HUDEP-2 (cell line): ENCODE measurements at regions not wholly inside any gene's neighbourhood (a gene's known extent, or its start where the extent isn't known, plus 50 kb on each side); places are given as distances from the start of the nearest gene placed in this dataset.

Source experiments
- DNase-seq, 76 experiments: peaks; one replicate each; lab custom pipeline; 2025; ENCODE audit not compliant: unreplicated experiment in 76 of 76; lab: John Stamatoyannopoulos, UW

DNA sequence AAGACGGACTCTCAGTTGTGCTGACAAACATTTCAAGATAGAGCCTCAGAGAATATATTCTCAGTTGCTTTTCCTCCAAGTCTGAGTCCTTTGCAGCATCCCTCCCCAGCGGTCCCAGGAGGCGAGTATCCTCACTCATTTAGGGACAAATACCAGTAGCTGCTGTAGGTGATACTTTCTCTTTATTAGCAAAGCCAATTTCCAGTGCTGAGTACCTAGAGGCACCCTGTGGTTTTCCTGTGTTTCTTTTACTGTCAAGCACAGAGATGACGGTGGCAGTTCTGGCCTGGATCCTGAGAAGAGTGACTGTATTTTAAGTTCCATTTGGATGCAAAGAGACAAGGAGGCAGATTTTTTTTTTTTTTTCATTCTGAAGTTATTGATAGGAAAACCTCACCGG, 1058.4 kb downstream of the SORCS3 start:
- no peak for DNase-seq

DNA sequence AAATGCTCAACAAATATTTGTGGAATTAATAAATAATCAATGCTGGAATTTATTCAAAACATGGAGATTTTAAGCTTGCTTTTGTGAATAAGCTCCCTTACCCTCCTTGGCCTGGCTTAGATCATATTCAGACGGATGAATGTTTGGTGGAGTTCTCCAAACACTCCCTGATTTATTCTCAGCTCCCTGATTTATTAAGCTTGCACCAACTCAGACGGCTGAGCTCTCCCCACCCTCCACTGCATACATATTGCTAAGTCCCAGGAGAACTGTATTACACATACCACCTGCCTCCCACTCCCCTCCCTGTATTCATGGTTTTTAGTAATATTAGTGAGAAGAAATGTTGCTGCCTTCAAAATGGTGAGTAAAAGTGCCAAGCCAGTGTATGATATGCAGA, 1057.5 kb downstream of the SORCS3 start:
- DNase-seq = no peak

DNA sequence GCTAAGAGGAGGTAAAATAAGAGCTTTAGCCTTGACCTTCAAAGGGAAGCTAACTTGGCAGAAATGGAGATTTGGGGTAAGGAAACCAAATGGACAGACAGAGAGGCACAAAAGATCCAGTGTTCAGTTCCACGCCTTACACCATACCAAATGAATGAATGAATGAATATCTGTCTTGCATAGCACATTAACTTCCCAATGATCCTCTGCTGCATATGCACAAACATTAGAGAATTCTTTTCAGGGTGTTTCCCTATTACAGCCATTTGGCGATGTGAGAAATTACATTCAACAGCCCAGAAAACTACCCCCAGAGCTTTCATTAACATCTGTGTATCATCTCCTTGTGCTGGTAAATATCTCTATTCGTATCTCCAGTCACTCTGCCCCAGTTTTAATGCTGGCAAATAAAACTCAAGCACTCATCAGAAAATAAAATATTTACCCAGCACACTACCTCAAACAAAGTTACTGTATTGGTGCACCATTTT, 1056.2 kb downstream of the SORCS3 start:
- DNase-seq = no peak

DNA sequence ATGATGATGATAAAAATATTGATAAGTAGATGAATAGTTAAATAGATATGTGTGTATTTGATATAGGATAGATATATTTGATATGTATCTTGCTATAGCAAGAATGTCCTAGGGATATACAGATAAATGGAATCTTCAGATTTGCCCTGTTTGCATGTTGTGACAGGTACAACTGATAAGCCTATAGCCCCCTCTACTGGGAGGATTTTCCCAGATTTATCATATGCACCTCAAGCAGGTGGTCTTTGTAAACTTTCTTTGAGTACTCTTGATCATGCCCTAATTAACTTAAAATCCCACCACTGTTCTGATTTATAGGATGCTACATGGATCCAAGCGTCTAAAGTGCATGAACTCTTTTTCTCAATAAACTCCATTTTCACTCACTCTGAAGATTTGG, 1050.7 kb downstream of the SORCS3 start:
- no peak for DNase-seq

DNA sequence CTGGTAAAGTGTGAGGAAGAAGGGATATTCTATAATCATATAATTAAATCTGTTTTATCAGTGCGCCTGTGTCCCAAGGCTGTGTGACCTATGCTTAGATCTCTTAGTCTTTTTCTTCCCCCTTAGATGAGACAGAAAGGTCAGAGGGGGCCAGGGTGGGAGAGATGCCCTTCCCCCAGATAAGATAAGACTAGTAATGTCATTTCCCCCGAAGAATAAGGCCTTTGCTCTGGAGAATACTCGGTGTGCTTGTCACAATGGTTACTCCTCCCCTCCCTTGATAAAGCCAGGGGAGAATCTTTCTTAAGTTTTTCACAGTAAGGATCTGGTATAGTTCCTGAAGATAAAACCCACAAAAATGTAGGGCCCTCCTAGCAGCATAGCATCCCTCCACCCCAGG, 1041.8 kb downstream of the SORCS3 start:
- no peak for DNase-seq

DNA sequence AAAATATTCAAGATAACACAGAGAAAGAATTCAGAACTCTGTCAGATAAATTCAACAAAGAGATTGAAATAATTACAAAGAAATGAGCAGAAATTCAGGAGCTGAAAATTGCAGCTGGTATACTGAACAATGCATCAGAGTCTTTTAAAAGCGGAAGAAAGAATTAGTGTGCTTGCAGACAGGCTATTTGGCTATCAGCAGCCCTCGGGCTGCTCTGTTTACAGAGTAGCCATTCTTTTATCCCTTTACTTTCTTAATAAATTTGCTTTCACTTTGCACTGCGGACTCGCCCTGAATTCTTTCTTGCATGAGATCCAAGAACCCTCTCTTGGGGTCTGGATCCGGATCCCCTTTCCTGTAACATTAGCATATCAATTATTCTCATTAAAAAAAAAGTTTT, 1040.0 kb downstream of the SORCS3 start:
- no peak for DNase-seq

DNA sequence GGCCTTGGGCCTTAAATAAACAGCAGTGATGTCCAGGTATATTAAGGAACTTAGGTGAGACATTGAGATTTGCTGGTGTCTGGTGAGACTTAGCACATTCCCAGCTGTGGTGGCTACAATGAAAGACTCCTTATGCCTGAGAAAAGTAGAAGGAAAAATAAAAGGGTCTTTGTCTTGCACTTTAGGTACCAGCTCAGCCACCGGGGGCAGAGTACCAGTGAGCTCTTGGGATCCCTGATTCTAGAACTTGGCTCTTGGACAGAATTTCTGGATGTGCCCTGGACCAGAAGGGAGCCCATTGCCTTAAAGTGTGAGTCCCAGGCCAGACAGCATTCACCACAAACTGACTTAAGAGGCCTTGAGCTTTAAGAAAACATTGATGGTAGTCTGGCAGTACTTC, 1038.7 kb downstream of the SORCS3 start:
- DNase-seq = no peak

DNA sequence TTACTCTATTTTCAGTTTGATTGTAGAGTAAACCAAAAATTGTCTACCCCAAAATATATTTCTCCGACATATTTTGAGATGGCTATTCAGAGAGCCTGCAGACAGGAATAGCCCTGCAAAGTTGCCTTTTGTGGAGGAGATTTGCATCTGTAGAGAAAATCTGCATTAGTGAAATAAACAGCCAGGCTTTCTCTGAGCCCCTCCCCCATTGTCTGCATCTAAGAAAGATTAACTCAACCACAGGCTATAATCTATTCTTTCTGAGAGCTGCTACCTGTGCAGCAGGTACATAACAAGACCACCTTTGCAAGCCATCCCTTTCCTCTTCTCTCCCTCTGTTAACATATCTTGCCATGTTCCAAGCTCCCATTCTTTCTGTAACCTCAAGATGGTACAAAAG, 1034.2 kb downstream of the SORCS3 start:
- no peak for DNase-seq

DNA sequence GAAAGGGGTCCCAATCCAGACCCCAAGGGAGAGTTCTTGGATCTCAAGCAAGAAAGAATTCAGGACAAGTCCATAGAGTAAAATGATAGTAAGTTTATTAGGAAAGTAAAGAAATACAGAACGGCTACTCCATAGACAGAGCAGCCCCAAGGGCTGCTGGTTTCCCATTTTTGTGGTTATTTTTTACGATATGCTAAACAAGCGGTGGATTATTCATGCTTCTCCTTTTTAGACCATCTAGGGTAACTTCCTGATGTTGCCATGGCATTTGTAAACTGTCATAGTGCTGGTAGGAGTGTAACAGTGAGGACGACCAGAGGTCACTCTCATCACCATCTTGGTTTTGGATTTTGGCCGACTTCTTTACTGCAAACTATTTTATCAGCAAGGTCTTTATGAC, 1033.4 kb downstream of the SORCS3 start:
- no peak for DNase-seq

DNA sequence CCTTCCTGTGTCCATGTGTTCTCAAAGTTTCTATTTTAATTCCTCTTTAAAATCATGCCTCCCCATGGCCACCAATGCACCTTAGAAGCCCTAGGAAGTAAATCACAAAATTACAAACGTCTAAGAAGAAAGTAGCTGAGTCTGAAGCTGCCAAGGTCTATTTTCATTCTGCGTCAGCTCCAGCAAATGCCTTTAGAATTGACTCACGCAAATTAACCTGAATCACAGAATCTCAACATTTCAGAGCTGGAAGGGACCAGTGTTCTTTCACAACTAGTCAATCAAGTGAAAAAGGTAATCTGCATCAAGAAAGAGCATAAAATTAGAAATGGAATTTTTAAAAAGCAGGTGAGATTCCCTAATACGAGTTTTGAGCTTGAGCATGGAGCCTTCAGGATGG, 1017.6 kb downstream of the SORCS3 start:
- DNase-seq = no peak

DNA sequence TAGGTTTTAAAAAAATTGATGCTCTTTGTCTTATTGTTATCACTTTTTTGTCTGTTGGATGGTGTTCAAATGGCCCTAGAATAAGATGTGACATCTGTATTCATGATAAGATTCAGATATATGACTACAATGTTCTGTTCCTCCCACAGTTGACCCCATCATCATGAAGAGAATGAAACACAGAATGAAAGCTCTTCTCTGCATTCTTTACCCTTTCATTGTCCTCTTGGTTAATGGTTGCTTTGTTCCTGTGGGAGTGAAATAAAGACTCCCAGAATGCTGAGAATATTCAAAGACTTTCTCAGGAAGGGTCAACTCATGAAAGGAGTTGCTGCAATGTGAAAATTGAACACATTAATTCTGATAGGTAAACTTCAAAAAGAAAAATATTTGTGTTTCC, 1015.8 kb downstream of the SORCS3 start:
- DNase-seq = no peak

DNA sequence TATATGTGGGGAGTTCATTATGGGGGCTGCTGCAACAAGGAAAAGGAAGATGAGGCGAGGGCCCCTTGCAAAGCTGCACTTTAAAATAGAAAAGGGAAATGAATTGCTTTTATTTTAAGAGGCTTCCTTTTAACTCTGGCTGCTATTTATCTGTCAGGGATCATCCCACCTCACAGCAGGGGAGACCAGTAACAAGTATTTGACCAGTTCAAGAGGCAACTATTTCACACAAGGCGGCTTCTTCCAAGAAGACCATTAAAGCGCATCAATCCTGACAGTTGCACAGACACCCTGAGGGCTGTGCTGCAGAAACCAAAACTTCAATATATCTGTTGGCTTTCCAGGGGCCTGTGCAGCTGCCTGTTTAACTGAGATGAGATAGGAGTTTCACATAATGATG, 1009.2 kb downstream of the SORCS3 start:
- no peak for DNase-seq

DNA sequence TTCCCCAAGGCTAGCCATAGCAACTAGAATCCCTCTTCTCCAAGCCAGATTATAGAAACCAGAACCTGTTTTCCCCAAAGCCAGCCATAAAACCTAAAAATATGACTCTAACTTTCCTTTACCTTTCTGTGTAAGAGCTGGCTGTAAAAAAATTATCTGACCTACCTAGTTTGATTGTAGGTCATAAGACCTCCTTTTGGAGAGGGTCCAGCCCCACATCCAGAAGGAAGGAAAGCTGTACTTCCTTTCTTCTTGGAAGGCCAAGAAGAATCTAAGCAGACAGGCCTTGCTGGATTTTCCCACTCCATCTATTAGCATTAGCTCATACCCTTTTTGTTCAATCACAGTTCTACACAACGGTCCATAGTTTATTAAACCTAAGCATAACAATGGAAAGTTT, 1006.3 kb downstream of the SORCS3 start:
- no peak for DNase-seq

DNA sequence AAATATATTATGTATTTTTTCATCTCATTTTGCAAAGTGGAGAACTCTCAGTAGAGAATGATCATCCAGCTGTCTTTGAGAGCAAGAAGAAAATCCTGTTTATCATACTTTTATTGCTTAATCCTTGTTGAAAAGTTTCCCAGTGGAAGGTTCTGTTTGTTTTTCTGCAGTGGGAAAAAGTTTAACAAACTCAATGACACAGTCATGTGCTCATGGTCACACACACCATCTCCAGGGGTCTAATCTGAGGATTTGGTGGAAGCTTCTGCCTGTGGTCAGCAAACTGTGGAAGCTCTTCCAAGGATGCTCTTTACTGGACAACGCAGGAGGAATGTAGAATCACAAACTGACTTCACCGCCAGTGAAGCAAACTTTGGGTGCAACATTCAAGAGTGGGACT, 1003.9 kb downstream of the SORCS3 start:
- DNase-seq = no peak

DNA sequence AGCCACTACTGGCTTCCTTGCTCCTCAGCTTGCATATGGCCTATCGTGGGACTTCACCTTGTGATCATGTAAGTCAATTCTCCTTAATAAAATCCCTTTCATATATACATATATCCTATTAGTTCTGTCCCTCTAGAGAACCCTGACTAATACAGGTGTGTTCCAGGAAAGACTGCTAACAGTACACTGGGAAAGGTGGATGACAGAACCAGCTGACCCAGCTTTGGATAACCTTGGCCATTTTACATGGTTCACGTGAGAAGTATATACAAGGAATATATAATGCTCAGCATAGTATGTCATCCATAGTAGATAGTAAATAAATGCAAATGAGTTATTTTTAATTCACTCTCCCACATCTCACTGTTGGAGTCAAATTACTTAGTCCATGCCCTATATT, 1003.5 kb downstream of the SORCS3 start:
- DNase-seq = no peak

DNA sequence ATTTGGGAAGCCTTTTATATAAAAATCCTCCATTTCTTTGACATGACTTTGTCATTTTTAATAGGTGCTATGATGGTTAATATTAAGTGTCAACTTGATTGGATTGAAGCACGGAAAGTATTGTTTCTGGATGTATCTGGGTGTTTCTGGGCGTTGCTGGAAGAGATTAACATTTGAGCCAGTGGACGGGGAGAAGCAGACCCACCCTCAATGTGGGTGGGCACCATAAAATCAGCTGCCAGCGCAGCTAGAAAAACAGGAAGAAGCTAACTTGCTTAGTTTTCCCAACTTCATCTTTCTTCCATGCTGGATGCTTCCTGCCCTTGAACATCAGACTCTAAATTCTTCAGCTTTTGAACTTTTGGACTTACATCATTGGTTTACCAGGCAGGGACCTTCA, 1003.0 kb downstream of the SORCS3 start:
- DNase-seq = no peak

DNA sequence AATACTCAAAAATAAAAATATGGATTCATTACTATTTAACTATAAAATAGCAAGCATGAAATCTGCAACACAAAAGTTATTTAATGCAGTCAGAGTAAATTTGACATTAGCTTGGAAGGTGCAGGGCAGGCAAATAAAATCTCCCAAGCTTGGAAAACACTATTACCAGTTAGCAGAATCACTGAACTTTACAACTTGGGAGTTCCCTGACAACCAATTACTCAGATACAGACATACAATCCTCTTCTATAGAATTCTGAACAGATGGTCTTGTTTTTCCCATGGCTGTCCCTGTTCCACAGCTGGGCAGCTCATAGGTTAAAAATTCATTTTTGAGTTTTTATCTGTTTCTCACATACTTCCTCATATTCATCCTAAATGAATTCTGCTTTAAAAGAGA, 1002.6 kb downstream of the SORCS3 start:
- DNase-seq = no peak

DNA sequence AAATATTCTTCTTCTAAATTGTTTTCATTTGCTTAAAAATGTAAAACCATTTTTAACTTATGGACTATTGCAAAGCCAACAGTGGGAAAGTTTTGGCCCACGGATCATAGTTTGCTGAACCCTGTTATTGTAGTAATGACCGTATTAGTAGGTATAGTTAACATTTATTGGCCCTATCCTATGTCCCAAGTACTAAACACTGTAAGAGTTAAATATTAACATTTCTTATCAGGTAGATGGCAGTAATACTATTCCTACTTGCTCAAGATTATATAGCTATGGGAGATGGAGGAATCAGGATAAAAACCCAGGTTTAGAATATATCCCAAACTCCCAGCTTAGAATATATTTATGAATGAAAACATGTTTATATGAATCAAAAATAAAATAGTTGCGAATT, 993.2 kb downstream of the SORCS3 start:
- DNase-seq = no peak

DNA sequence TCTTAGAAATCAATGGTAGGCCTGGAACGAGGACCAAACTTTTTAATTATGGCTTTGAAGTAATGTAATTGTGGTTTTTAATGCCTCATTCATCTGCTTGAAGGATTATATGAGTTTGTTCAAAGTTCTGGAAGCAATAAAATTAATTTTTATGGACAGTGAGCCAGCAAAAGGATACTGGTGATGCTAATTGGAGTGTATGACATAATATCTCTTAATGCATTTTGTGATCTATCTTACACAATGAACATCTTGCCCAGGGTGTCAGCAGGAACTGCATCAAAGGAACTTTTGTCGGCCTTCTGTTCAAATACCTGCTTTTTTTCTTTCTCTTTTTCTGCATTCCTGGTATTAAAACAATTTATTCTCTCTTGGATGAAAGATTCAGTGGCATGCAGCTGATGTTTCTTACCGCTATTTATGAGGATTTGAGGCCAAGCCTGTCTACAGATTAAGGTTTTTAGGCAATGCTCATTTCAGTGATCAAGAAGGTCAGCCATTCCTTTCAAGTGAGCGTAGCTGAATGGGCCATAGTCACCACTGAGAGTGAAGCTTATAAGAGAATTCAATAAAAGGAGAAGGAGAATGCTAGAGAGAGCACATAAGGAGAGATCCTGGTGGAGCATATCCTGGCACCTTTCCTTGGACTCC, 974.8 kb downstream of the SORCS3 start:
- no peak for DNase-seq

DNA sequence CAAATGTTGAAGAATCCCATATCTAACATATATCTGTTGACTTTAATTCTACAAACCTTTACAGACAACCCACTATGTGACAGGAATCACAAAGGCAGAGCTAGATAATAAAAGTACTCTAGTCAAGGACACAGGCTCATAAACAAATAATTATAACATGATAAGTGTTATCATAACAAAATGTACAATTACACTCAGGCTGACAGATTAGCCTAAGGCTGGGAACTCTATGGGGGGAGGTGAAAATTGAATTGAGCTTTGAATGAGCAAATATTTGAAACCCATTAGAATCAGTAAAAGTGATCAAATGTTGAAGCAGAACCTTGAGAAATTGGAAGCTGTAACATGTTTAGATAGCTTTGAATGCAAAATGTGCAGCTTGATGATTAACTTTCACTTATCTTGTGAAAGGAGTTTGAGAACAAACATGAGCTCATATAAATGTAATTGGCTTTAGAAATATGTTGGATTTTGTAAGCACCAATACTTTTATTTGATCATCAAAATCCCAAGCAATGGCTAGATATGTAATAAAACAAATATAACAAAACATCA, 970.2 kb downstream of the SORCS3 start:
- no peak for DNase-seq

DNA sequence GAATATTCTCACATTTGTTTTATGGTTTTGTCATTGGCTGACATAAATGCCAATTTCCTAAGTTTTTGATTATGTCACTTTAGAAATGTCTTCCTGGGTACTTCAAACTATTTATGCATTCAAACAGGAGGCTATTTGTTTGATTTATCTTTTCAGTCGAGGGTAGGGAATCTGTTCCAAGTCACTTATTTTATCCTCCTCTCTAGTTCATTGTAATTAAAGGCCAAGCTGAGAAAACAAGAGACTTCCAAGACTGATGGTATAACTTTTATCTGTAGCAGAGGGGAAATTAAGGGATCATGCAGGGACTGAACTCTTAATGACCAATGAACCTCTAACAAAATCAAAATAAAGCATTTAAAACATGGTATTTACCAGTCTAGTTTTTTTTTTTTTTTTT, 968.4 kb downstream of the SORCS3 start:
- DNase-seq = no peak

DNA sequence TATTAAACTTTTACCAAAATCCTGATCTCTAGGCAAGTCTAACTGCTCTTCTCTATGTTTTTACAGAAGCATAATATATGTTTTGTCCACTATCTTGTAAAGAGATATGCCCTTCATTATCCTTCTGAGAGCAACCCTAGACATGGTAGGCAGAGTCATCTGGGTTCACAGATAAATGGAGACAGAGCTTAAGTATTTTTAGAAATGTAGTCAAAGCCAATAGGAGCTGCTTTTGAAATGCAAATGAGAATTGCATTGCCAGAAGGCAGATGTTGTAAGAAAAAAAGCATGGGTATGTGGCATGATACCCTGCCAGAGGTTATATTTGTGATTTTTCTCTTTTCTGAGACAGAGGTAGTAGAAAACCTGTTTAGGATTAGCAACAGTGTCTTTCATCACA, 964.8 kb downstream of the SORCS3 start:
- no peak for DNase-seq

DNA sequence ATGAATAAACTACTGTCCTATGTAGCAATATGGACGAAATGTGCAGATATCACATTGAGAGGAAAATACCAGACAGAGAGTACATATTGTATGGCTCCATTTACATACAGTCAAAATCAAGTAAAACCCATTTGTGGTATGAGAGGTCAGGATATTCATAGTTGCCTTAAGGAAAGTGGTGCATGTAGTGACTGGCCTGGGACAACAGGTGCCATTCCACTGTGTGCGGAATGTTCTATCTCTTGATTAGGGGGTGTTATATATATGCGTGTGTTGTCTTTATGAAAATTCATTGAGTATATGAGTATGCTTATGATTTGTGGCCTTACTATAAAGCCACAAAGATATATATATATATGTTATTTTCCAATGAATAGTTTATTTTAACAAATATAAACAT, 964.0 kb downstream of the SORCS3 start:
- no peak for DNase-seq
